ENCODE measurements at regions not wholly inside any gene's neighbourhood (a gene's known extent, or its start where the extent isn't known, plus 50 kb on each side); places are given as distances from the start of the nearest gene placed in this dataset.
"Not testable (repeated sequence)": the region's sequence is repeated elsewhere in the genome, so short reads cannot be mapped to it uniquely, and the experiment has no call there.

DNA sequence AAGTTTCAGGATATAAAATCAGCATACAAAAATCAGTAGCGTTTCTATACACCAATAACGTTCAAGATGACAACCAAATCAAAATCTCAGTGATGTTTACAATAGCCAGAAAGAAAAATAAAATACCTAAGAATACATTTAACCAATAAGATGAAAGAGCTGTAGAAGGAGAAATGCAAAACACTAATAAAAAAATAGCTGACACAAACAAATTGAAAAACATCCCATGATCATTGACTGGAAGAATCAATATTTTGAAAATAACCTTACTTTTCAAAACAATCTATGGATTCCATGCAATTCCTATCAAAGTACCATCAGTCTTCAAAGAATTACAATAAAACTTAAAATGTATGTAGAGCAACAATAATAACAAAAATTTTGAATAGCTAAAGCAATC is 1096.3 kb downstream of the FAT4 start:
- no peak for DNase-seq (ENCODE audit: low read depth, low spot score)

GRCh38 chr4:126412310-126412709 is 1097.6 kb downstream of the FAT4 start:
- DNase-seq (ENCODE audit: low read depth, low spot score) = not testable (repeated sequence)

GRCh38 chr4:126414741-126415140 is 1100.0 kb downstream of the FAT4 start:
- DNase-seq (ENCODE audit: low read depth, low spot score) = no peak

DNA sequence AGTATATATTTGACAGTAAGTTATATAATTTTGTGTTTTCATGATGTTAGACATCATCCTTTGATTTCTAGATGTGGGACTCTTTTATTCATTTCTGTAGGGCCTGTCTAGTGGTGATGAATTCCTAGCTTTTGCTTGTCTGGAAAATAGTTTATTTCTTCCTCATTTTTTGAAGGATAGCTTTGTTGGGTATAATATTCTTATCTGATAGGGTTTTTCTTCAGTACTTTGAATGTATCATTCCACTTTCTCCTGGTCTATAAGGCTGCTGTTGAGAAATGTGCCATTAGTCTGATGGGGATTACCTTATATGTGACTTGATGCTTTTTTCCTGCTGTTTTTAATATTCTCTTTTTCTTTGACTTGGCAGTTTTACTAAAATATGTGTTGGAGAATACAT is 1104.5 kb downstream of the FAT4 start:
- DNase-seq (ENCODE audit: low read depth, low spot score) = no peak

GRCh38 chr4:126427853-126428252 is 1113.1 kb downstream of the FAT4 start:
- DNase-seq (ENCODE audit: low read depth, low spot score) = no peak

DNA sequence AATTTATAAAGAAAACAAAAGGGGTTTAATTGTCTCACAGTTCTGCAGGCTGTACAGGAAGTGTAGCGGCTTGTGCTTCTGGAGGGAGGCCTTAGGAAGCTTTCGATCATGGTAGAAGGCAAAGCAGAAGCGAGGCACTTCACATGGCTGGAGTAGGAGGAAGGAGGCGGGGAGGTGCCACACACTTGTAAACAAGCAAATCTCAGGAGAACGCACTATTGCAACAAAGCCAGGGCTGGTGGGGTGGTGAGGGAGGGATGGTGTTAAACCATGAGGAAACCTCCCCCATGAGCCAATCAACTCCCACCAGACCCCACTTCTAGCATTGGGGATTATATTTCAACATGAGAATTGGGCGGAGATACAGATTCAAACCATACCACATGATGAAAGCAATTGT is 1116.3 kb downstream of the FAT4 start:
- DNase-seq (ENCODE audit: low read depth, low spot score) = no peak

DNA sequence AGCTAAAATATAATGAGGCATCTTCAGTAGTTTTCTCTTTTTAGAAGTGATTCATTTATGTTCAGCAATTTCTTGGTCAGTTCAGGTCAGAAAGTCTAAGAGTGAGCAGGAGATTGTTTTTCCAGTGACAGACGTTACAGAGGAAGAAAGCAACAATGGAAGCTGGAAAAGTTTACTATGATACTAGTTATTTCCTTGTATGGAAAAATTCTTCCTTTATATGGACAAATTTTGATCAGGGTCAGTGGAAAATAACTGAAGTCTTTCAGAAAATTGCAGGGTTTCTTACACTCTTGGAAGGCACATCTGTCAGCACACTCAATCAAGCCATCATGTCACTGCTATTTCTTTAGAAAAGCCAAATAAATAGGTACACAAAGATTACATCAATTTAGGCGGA is 1120.7 kb downstream of the FAT4 start:
- DNase-seq (ENCODE audit: low read depth, low spot score) = no peak

- no peak for DNase-seq (ENCODE audit: low read depth, low spot score)
Measured at GRCh38 chr4:126440297-126440696, 1125.5 kb downstream of the FAT4 start.

GRCh38 chr4:126441173-126442035 is 1126.6 kb downstream of the FAT4 start:
- no peak for DNase-seq (ENCODE audit: low read depth, low spot score)

GRCh38 chr4:126445596-126445995 is 1130.8 kb downstream of the FAT4 start:
- no peak for DNase-seq (ENCODE audit: low read depth, low spot score)

DNA sequence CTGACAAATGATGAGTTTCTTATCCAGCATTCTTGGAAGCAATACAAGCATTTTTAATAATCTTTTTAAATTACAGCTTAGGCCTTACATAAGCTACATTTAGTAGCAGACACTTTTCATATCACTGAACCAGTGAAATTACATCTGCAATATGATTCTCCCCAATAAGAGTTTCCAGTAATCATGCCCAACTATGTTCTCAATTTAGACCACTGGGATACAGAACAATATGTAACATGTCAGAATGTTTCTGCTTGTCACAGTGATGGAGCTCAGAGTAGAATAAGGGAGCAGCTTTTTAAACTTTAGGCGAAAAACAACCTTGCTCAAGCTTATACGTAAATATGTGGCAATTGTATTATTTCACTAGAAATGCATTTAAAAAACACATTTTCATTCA is 1132.2 kb downstream of the FAT4 start:
- DNase-seq (ENCODE audit: low read depth, low spot score) = no peak

GRCh38 chr4:126448086-126448845 is 1133.5 kb downstream of the FAT4 start:
- DNase-seq (ENCODE audit: low read depth, low spot score) = no peak

DNA sequence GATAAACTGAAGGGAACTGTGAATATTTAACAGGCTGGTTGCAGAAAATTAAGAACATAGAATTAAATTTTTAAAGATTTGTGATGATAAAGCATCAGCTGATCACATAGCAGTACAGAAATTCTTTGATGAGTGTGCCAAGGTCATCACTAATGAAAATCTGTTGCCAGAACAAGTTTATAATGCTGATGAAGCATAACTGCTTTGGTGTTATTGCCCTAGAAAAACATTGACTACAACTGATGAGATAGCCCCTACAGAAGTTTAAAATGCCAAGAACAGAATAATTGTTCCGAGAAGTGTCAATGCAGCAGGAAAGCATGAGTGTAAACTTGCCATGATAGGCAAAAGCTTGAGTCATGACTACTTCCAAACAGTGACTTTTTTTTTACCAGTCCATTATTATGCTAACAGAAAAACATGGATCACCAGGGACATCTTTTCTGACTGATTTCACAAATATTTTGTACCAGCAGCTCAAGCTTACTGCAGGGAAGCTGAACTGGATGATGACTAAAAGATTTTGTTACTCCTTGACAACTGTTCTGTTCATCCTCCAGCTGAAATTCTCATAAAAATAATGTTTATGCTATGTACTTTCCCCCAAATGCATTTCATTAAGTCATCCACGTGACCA is 1136.6 kb downstream of the FAT4 start:
- DNase-seq (ENCODE audit: low read depth, low spot score) = no peak

DNA sequence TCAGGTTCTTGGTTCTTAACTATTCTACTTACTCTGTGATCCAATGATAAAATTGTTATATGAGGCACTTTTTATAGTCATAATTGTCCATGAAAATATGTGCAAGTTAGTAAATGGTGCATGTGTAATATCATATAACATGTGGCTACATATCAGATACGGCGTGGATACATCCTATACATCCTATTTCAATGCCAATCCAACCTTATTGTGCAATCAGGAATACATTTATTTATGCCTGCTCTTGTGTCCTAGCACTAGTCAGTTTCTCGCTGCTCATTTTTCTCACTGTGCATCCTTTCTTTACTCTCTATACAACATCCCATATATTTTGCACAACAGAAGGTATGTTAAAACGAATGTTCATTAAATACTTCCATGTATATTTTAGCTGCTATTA is 1141.1 kb downstream of the FAT4 start:
- DNase-seq (ENCODE audit: low read depth, low spot score) = no peak

DNA sequence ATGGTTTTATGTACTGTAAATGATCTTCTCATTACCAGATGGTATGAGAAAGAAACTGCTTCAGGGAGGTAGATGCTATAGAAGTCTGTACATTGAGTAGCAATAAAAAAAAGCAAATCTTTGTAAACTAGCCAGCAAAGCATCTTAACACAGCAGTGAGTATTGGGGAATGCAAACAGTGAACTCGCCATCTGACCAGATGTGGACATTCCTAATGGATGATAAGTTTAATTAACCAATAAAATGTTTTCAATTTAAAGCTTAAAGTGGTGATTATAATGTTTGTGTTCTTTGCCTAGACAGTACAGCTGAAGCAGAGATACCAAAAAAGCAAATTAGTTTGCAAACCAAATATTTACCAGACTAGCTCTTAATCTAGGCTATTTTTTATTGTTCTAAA is 1144.2 kb downstream of the FAT4 start:
- no peak for DNase-seq (ENCODE audit: low read depth, low spot score)

DNA sequence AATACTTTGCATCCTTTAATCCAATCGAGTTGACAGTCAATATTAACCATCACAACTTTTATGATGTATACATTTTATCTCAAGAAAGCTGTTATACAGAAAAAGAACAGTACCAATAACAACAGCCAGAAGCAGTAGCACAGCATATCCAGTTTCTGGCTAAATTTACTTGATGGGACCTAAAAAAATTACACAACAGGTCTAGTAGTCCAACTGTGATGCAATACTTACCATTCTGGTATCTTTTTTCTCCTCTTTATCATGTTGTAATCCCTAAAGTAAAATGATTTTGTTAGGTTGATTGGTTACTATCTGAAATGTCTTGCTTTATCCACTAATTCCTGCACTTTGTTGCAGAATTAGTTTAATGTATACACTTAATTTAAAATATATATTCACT is 1150.6 kb downstream of the FAT4 start:
- no peak for DNase-seq (ENCODE audit: low read depth, low spot score)

DNA sequence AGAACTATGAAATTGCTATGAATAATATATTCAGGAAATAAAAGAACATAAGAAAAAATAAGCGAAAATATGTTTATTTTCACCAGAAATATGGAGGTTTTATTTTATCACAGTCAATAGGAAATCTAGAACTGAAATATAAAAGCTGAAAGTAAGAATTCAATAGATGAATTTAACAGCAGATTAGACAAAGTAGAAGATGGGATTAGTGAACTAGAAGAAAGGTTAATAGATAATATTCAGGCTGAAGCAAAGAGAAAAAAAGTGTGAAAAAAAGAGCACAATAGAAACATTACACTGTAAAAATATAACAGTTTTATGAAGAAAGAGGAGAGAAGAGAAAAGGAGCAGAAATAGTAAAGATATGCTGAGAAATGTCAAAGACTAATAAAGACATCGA is 1152.1 kb downstream of the FAT4 start:
- DNase-seq (ENCODE audit: low read depth, low spot score) = no peak

DNA sequence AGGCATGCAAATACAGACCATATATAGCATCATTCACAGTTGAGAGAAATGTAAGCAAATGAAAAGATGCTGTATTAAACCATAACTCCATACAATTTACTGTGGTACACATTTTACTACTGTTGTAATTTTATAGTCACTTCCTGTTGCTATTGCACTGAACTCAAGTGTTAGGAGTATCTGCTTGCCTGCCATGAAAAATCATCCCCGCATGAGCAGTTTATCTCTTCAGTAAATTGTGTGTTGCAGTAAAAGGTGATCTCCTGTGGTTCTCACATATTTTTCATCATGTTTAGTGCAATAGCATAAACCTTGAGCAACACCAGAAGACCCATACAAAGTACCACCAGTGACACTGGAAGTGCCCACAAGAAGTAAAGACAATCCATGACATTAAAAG is 1153.4 kb downstream of the FAT4 start:
- DNase-seq (ENCODE audit: low read depth, low spot score) = no peak

- peak; percentile 10 for DNase-seq (ENCODE audit: low read depth, low spot score)
Measured at GRCh38 chr4:126470862-126471261, 1156.1 kb downstream of the FAT4 start.

DNA sequence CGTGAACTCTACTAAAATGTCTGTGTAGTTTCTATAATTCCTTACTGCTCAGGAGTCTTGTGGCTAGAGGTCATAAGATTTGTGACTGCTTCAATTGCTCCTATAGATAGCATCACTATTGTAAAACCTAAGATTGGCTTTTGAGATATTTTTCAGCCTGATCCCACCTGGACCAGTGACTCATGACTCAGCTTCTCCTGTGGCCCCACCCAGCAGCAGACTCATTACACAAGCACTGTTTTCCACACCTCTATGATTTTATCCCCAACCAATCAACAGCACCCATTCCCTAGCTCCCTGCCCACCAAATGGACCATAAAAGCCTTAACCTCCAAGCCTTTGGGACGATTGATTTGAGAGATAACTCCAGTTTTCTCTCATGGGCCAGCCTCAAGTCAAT is 1157.0 kb upstream of the INTU start:
- no peak for DNase-seq (ENCODE audit: low read depth, low spot score)

- no peak for DNase-seq (ENCODE audit: low read depth, low spot score)
Measured at GRCh38 chr4:126479709-126480108, 1153.0 kb upstream of the INTU start.

DNA sequence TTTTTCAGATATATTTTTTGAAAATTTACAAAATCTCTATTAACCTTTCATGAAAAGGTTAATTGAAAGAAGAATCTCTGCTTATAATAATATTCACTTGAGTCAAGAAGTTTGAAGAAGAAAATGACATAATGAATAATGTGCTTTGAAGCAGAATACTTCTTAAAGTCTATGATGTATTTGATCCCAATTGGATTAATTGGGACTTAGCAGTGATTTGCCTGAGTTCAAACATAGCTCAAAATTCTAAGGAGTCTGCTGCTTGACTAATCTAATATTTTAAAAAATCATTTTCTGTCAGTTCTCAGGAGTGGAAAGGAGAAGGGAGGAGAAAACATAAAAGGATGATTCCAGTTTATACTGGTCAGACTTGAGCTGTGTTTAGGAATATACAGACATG is 1150.4 kb upstream of the INTU start:
- no peak for DNase-seq (ENCODE audit: low read depth, low spot score)
